Fibroblast of skin of right biceps (primary cell): ENCODE measurements at regions not wholly inside any gene's neighbourhood (a gene's known extent, or its start where the extent isn't known, plus 50 kb on each side); places are given as distances from the start of the nearest gene placed in this dataset.
"Not testable (repeated sequence)": the region's sequence is repeated elsewhere in the genome, so short reads cannot be mapped to it uniquely, and the experiment has no call there.

Source experiments
- DNase-seq: peaks from one replicate; pipeline ENCODE4 v3.0.0-alpha.2; 2013

DNA sequence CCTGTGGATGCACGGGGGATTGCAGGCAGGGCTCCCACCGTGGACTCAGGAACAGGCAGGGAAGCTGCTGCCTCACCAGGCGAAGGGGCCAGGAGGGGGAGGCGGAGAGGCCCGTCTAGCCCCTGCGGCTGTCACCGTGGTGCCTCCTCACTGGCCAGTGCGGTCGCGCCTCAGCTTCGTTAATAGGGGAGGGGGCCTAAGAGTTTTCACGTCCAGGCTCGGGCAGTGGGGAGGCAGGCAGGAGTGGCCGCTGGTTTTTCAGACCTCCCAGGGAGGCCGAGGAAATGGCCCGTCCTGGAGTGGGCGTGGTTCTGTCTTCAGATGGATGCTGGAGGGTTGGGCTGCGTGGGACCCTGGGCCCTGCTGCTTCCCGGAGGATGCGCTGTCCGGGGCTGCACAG is 91.1 kb upstream of the B3GAT1 start:
- DNase-seq, result no peak

DNA sequence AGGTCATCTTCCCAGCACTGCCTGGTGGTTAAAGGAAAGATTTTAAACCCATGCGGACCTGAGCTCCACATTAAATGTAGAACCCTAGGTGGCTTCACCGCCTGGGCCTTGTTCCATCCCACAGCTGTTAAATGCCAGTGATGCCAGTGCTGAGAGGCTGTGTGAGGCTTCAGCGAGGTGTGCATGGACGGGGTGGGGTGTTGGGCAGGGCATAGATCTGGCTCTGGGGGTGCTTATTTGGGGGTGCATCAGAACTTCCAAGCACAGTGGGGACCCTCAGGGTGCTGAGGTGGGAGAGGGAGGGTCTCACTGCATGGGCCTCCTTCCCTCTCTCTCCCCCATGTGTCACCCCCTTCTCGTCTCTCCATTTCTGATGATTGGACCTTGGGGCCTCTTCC is 90.1 kb upstream of the B3GAT1 start:
- DNase-seq, result no peak

DNA sequence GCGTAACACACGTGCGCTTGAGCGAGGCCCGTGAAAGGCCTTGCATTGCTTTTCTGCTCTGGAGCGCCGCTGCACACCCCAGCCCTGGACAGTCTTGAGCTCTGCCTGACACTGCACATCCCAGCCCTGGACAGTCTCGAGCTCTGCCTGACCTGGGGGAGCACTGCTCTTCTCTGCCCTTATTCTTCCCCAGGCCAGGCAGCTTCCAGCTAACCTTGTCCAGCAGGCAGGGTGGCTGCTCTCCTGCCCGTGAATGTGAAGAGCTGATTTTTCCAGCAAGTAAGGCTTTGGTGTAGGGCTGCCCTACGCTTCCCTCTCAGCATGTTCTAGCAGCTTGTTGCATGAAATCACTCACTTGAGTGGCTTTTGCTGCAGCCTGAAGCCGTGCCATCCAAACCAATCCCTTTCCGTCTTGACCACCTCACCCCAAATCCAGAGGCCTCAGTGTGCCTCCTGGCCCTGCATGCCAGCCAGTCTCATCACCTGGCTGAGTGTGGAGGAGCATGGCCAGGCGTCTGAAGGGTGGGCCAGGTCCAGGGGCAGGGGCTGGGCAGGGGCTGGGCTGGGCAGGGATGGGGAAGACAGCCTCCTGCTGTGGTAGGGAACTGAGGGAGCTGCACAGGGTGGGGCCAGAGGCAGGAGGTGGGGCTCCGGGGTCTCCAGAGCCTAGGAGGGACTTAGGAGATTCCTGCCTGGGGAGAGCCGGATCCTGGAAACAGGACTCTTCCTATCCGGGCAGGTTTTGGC is 89.5 kb upstream of the B3GAT1 start:
- DNase-seq, result no peak

DNA sequence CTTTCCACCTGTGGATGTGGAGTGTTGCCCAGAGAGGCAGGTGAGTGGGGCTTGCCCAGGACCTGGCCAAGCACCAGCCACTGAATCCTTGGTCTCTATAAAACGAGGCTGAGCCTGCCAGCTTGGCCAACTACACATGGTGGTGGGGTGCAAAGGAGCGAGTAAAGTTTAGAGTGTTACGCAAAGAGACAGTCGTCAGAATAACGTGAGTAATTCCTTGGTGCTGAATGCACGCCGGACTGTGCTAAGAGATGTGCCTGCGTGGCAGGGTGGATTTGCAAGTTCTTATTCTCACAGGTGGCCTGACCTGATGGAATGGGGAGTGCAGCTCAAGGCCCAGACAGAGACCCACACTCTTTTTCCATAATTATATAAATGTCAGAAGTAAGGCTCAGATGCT is 88.6 kb upstream of the B3GAT1 start:
- no peak for DNase-seq

DNA sequence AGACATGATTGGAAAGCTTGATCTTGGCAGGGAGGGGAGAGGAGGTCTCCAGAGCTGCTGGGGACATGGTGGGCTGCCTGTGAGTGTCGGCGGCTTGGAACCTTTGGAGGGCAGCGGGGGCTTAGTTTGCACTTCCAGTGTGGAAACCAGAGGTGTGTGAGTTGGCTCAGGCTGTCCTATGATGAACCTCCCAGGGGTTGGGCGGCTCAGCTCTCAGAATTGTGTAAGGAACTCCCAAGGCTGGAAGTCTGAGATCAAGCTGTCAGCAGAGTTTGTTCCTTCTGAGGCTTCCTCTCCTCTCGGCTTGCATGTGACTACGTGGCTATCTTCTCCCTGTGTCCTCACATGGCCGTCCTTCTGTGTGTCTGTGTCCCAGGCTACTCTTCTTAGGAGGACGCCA is 87.9 kb upstream of the B3GAT1 start:
- no peak for DNase-seq

DNA sequence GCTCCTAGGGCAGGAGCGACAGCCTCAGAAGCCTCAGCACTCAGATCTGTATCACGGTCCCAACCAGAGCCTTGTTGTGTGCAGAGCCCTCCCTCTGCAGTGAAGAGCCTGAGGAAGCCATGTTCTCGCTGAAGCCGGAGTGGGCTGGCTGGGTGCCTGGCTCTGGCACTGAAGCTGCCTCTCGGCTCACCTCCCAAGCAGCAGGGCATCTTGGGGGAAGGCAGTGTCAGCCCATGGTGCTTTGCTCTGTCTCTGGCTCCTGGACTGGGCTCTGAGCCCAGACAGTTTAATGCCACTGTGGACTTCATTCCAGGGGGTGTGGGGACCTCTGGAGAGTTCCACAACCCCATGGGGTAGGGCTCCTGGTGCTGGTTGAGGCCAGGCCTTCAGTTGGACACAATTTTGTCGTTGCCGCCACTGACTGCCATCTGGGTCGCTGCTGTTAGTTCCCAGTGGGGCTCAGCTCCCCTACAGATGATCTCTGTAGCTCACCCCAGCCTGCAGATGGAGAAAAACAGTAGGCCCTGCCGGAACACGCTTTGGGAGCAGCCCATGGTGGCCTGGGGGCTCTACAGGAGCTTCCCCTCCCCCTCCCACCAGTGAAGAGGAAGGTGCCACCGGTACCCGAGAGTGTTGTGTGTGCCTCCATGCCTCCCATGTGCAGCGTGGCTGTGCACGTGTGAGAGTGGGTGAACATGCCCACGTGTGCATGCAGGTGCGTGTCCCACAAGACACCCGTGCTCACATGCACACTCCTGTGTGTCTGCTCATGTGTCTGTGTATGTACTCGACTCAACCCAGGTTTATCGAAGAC is 86.5 kb upstream of the B3GAT1 start:
- no peak for DNase-seq

DNA sequence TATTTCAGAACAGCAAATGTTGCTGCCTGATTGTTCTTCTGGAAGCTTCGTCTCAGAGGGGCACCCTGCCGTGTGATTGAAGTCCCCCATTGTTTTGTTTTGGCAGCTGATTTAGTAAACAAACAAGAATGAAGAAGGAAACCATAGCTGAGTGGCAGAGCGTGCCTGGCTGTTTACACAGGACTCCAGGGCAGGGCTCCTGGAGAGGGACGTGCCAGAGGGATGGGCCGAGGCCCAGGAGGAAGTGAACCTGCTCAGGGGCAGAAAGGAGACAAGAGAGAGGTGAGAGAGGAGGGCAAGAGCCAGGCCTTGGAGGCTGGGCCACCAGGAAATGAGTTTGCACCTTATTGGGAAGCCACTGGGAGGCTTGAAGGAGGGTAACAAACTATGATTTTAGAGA is 85.5 kb upstream of the B3GAT1 start:
- no peak for DNase-seq

DNA sequence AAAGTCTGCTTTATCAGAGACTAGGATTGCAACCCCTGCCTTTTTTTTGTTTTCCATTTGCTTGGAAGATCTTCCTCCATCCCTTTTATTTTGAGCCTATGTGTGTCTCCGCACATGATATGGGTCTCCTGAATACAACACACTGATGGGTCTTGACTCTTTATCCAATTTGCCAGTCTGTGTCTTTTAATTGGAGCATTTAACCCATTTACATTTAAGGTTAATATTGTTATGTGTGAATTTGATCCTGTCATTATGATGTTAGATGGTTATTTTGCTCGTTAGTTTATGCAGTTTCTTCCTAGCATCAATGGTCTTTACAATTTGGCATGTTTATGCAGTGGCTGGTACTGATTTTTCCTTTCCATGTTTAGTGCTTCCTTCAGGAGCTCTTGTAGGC is 84.0 kb upstream of the B3GAT1 start:
- DNase-seq, result not testable (repeated sequence)

DNA sequence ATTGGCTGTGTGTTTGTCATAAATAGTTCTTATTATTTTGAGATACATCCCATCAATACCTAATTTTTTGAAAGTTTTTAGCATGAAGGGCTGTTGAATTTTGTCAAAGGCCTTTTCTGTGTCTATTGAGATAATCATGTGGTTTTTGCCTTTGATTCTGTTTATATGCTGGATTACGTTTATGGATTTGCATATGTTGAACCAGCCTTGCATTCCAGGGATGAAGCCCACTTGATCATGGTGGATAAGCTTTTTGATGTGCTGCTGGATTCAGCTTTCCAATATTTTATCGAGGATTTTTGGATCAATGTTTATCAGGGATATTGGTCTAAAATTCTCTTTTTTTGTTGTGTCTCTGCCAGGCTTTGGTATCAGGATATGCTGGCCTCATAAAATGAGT is 82.4 kb upstream of the B3GAT1 start:
- not testable (repeated sequence) for DNase-seq

DNA sequence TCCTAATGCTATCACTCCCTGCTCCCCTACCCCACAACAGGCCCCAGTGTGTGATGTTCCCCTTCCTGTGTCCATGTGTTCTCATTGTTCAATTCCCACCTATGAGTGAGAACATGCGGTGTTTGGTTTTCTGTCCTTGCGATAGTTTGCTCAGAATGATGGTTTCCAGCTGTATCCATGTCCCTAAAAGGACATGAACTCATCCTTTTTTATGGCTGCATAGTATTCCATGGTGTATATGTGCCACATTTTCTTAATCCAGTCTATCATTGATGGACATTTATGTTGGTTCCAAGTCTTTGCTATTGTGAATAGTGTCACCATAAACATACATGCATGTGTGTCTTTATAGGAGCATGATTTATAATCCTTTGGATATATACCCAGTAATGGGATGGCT is 80.4 kb upstream of the B3GAT1 start:
- not testable (repeated sequence) for DNase-seq

DNA sequence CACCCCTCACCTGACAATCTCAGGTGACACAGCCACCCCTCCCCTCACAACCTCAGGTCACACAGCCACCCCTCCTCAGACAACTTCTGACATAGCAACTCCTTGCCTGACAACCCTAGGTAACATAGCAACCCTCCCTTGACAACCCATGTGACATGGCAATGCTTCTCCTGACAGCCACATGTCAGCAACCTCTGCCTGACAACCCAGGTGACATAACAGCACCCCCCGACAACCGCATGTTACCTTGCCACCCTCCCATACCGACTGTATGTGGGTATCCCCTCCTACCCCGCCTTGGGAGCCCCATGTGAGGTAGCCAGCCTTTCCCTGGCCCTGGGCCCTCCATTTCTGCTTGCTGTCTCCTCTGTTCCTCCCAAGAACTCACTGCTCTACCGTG is 77.7 kb upstream of the B3GAT1 start:
- DNase-seq, result no peak

DNA sequence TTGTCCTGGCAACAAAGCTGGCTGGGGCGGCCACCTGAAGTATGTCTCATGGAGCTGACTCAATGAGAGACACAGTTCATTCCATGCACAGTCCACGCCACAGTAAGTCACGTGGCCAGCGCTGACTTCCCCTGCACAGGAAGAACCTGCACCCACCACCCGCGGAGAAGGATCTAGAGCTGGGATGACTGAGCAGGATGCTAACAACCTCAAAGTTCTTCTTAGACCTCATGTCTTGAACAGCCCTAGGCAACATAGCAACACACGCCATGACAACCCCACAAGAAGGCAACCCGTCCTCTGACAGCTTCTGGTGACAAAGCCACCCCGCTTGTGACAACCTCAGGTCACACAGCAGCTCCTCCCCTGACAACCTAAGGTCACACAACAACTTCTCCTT is 76.9 kb upstream of the B3GAT1 start:
- DNase-seq, result no peak

DNA sequence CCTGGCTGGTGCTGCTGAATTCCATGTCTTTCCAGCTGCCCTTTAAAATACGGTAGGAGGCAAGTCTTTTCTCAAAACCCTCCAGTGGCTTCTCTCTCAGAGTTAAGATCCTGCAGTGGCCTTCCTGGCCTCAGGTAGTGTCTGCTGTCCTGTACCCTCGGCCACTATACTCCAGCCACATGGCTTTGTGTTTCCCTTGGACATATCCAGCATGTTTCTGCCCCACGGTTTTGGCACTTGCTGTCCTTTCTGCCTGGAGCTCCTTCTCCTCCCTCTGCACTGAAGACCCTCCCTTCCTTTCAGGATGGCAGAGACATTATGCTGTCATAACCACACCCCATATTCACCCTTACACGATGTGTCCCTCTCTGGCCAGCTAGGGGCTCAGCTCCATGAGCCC is 76.5 kb upstream of the B3GAT1 start:
- no peak for DNase-seq

DNA sequence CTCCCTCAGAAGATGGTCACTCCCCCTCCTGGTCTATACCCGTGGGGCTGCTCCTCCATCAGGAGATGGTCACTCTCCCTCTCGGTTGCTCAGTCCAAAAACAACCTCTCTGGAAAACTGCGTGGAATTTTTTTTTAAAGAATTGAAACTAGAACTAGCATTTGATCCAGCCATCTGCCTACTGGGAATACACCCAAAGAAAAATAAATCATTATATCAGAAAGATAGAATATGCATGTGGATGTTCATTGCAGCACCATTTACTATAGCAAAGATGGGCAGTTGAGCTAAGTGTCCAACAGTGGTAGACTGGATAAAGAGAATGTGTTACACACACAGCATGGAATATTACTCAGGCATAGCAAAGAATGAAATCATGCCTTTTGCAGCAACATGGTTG is 75.7 kb upstream of the B3GAT1 start:
- DNase-seq, result no peak

DNA sequence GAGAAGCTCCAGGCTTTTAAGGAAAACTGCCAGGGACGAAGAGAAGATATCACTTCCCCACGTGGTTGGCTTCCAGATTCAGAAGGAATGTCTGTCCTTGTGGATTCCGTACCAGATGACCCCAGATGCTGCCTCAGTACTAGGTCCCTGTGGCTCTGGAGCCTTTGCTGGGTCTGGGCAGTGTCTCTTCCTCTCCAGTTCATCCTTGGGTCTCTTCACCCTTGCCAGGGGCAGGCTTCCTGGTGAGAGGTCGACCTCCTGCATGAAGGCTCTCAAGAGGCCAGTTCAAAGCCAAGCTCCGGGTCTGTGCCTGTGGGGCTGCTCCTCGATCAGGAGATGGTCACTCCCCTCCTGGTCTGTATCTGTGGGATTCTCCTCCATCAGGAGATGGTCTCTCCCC is 74.7 kb upstream of the B3GAT1 start:
- no peak for DNase-seq

DNA sequence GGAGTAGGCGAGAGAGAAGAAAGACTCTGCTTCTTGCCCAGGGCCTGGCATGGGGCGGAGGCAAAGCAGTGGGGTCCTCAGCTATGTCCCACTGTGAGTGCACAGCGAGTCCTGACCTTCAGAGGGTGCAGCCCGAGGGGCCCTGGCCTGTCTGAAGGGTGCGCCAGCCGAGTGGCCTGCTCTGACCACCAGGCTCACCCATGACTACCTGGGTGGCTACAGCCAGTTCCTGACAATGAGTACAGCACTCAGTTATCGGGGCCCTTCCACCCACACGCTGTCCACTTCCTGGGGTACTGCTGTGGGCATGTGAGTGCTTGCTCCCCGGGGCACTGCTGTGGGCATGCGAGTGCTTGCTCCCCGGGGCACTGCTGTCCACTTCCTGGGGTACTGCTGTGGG is 74.1 kb upstream of the B3GAT1 start:
- no peak for DNase-seq

DNA sequence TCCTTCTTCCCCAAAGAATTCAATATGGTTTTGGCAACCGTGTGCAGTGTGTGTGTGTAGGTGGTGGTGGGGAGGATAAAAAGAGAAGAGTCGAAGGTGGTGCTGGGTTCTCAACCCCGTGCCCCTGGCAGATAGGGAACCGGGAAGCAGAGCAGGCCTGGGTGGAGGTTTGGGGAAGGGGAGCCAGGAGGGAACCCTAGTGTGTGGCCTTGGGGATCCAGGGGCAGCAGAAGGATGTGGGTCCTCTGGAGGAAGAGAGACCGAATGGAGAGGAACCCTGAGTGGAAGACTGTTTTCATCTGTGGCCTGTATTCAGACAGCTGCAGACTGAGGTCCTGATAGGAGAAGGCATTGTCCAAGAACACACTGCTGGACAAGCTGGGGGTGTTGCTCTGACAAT is 73.3 kb upstream of the B3GAT1 start:
- DNase-seq, result no peak

DNA sequence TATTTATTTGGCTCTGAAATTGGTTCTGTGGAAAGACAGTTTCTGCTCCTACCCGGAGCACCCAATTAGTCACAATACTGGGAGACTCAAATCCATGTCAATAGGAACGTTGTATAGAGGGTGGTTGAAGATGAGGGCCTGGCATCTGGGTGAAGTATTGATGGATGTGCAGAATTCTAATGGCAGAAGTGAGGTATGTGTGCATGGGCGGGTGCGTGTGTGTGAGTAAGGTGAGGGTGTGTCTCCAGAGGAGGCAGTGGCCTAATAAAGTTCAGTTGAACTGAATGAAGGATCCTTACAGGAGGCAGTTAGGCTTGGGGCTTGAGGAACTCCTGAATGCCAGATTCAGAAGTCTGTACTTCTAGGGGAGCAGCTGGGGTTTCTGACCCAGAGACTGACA is 71.8 kb upstream of the B3GAT1 start:
- no peak for DNase-seq

DNA sequence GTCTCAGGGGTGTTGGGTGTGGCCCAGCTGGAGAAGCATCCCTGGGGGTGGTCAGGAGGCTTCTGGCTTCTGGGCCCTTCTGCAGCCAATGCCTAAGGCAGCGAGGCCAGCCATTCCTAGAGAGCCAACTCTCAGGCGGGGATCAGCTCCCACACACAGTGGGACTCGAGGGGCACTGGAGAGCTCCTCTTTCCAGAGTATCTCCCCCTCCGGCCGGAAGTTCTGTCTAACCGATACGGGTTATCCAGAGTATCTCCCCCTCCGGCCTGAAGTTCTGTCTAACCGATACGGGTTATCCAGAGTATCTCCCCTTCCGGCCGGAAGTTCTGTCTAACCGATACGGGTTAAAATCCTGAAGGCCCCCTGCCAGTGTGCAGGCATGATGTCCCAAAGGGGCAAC is 71.2 kb upstream of the B3GAT1 start:
- no peak for DNase-seq

DNA sequence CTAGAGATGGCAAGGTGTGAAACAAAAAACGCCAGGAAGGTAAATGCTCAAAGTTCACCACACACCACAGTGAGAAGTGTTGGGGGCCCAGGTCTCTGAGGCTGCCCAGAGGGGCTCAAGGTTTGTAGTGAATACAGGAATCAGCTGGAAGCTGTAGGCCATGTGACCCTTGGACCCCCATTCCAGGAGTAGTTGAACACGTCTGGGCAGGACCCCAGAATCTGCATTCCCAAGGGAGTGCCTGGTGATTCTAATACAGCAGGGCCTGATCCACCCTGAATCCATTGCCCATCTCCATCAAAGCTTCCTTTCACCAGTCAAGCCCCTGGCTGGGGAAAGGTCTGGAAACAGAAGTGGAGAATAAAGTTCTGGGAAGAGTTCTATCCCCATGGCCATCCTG is 70.8 kb upstream of the B3GAT1 start:
- DNase-seq, result no peak

DNA sequence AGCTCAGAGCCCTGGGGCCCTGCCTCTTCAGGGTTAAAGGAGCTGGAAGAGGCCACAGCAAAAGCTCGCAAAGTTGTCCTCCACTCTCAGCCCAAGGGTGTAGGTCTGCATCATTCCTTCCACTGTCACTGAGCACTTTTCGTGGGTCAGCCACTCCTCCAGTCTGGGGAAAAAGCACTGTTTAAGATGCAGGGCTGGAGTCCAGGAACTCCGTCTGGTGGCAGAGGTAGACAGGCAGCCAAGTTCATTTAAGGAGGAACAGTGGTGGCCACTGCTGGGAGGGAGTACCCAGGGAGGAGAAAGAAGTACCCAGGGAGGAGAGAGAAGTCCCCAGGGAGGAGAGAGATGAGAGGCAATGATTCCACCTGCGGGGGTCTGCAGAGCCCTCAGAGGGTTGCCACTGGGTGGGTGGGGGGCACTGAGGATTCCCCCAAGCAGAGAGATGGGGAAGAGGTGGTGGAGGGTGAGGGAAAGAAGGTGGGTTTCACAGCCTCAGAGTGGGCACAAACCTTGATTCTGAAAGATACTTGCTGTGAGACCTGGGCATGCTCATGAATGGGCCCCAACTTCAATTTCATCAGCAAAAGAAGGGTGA is 70.0 kb upstream of the B3GAT1 start:
- no peak for DNase-seq

DNA sequence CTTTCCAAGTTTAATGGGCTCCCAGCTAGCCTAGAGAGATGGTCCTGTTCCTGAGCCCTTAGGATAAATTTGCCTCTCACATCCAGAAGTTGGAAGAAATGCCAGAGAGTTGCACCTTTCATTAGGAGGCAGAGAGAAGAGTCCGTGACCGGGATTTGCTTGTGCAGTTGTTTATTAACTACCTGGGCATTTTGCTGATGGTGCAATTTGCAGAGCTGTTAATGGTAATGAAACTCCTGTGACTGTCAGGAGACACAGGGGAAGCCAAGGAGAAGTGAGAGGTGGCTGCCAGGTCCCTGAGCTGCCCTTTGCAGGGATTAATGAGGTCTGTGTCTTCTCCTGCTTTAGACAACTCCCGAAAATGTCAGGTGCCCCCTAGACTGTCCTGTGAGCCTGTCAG is 69.1 kb upstream of the B3GAT1 start:
- no peak for DNase-seq

DNA sequence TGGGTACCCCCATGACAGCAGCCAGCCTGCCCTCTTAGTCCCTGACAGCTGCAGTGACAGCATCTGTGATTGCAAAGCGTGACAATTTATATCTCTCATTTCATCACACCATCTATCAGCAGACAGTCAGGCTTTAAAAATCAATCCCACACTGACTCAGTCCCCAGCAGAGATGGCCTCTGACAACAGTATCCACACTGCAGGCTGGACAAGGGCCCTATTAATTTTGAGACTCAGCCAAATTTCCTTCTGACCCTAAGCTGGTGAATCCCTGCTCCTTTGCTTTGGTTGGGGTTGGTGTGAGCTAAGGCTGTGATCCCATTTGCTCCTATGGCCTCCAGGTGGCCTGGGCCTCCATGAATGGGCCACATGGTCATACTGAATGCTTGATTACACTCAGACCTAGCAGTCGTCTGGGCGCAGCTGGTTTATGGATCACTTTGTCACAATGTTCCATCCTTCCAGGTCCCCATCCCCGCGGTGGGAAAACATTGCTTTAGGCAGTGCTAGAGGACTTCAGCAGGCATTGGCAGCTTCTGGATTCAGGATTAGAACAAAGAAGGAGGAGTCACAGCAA is 68.2 kb upstream of the B3GAT1 start:
- no peak for DNase-seq
